Tibial artery (tissue), 4 donors: ENCODE measurements at regions not wholly inside any gene's neighbourhood (a gene's known extent, or its start where the extent isn't known, plus 50 kb on each side); places are given as distances from the start of the nearest gene placed in this dataset.

Experiments used
- DNase-seq, 2 donors: peaks; one replicate each; pipeline ENCODE4 v3.0.0-alpha.2; 2019
- H3K27ac ChIP-seq, 2 donors: fragments of 200-600 bp; sonication (generic) in 1 of 2; 1 replicate in 1 of 2; 2 replicates in 1 of 2; pipeline ENCODE4 v1.5.1; 2018 to 2019; ENCODE audit warnings: mild to moderate bottlenecking in 1 of 2
- H3K27me3 ChIP-seq, 2 donors: fragments of 200-600 bp; sonication (generic) in 1 of 2; one replicate each; pipeline versions ENCODE4 v1.5.1 to v1.6.0; 2016 to 2019
- H3K36me3 ChIP-seq, 3 donors: fragments of 200-600 bp; sonication (generic) in 2 of 3; one replicate each; pipeline ENCODE4 v1.5.1; 2016 to 2019; ENCODE audit warnings: mild to moderate bottlenecking in 2 of 3
- H3K4me1 ChIP-seq, 4 donors: fragments of 200-600 bp; sonication (generic) in 2 of 4; 1 replicate in 3 of 4; 2 replicates in 1 of 4; pipeline ENCODE4 v1.5.1; 2016 to 2019
- H3K4me3 ChIP-seq, 2 donors: fragments of 200-600 bp; sonication (generic) in 1 of 2; 1 replicate in 1 of 2; 2 replicates in 1 of 2; pipeline ENCODE4 v1.5.1; 2018 to 2019; ENCODE audit warnings: mild to moderate bottlenecking in 2 of 2
- H3K9me3 ChIP-seq, 3 donors: fragments of 200-600 bp; sonication (generic) in 1 of 3; one replicate each; pipeline ENCODE4 v1.5.1; 2016 to 2019
- intact Hi-C: fragments of 100-400 bp; cut with DNase I; formaldehyde crosslinking; loops from one replicate; pipeline ENCODE4 v1.15.0; 2023; ENCODE audit warnings: low total_unique reads
- TF ChIP-seq, protein P1 (sequence below), 2 experiments: fragments of 200-600 bp in 1 of 2; fragments of 450-650 bp in 1 of 2; IDR thresholded peaks; one replicate each; pipeline ENCODE4 v1.5.1; 2017 to 2019; ENCODE audit warnings: antibody characterized with exemption in 2 of 2, mild to moderate bottlenecking in 1 of 2, moderate library complexity in 1 of 2

DNA sequence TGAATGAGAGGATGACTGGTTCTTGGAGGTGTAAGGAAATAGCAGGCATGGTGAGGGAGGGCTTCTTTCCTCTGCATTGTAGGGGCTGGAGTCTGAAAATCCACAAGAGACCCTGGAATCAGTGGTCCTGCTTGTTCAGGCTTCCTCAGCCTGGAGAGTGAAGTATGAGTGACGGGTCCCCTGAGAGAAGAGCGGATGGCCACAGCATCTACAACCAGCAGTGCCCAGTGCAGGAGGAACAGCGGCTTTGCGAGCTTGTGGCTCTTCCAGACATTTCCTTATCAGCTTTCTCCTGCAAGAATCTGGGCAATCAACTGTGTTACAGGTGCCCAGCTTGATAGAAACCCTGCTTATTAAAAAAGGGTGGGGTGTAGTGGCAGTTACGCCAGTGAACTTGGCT, 97.0 kb upstream of the HES1 start:
- H3K9me3 ChIP-seq, result no peaks in the 10 kb centered on the region
- H3K36me3 ChIP-seq, result no peaks in the 10 kb centered on the region
- TF ChIP-seq, protein P1, sequence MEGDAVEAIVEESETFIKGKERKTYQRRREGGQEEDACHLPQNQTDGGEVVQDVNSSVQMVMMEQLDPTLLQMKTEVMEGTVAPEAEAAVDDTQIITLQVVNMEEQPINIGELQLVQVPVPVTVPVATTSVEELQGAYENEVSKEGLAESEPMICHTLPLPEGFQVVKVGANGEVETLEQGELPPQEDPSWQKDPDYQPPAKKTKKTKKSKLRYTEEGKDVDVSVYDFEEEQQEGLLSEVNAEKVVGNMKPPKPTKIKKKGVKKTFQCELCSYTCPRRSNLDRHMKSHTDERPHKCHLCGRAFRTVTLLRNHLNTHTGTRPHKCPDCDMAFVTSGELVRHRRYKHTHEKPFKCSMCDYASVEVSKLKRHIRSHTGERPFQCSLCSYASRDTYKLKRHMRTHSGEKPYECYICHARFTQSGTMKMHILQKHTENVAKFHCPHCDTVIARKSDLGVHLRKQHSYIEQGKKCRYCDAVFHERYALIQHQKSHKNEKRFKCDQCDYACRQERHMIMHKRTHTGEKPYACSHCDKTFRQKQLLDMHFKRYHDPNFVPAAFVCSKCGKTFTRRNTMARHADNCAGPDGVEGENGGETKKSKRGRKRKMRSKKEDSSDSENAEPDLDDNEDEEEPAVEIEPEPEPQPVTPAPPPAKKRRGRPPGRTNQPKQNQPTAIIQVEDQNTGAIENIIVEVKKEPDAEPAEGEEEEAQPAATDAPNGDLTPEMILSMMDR (IDR thresholded peaks at IDR 0.05), result no peak
- H3K4me3 ChIP-seq, result no peak overlapping the region
- intact Hi-C loops, result no loop called here
- H3K27ac ChIP-seq, result no peak overlapping the region
- no peaks in the 10 kb centered on the region for H3K4me1 ChIP-seq
- no peak for DNase-seq
- peaks cover 0 to 18% of the 10 kb centered on the region in 2 donors for H3K27me3 ChIP-seq

DNA sequence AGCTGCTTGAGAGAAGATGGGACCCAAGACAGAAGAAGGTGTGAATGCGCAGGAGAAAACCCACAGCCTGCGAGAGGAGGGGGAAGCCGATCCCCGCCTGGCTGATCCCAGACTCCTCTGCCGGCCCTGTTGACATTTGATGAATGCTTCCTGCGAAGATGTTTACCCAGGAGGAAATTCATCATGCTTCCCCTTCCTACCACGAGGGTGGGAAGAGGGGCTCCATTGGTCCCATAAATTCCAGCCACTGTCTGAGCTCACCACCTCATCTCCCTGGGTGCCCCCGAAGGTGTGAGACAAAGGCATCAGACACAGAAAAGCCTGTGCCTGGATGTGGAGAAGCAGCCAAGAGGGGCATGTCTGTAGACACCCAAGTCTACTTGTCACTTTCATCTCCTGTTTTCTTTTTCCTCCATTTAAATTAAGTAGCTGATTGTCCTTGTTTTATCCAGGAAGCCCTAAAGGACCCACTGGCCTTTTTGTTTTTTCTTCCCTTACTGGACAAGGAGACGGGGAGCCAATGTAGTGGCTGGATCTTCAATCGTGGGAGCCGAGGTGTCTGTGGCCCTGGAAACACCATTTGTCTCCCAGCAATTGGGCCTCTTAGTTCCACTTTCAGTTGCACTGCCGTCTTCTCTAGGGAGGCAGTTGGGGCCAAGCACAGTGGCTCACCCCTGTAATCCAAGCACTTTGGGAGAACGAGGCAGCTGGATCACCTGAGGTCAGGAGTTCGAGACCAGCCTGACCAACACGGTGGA, 95.3 kb upstream of the HES1 start:
- Histone ChIP-seq H3K4me1 (no peaks in the 10 kb centered on the region), H3K27ac (no peak overlapping the region), H3K9me3 (no peaks in the 10 kb centered on the region), H3K4me3 (no peak overlapping the region), H3K27me3 (peaks cover 0 to 18% of the 10 kb centered on the region in 2 donors), H3K36me3 (no peaks in the 10 kb centered on the region)
- intact Hi-C loops, result no loop called here
- no peak for DNase-seq
- TF ChIP-seq, protein P1 (IDR thresholded peaks at IDR 0.05), result no peak

DNA sequence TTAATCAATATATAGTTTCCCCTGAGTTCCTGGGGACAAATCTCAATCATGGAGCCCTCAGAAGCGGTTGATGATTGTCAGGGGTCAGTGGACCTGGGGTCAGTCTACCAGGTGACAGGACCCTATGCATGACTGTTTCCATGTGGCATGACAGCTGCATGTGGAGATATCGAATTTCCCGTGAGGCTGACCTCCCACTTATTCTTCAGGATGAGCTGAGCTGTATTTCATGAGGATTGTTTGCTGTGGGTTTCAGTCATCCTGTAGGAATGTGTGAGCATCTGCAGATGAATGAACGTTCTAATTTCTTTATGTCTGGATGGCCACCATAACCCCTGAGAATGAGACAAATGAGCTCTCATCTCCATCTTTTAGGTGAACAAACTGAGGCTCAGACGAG, 93.0 kb upstream of the HES1 start:
- Histone ChIP-seq H3K4me1 (no peaks in the 10 kb centered on the region), H3K4me3 (no peak overlapping the region), H3K27me3 (peaks cover 0 to 12% of the 10 kb centered on the region in 2 donors), H3K9me3 (no peaks in the 10 kb centered on the region), H3K27ac (no peak overlapping the region), H3K36me3 (no peaks in the 10 kb centered on the region)
- TF ChIP-seq, protein P1 (IDR thresholded peaks at IDR 0.05), result no peak
- intact Hi-C loops, result no loop called here
- DNase-seq, result no peak

DNA sequence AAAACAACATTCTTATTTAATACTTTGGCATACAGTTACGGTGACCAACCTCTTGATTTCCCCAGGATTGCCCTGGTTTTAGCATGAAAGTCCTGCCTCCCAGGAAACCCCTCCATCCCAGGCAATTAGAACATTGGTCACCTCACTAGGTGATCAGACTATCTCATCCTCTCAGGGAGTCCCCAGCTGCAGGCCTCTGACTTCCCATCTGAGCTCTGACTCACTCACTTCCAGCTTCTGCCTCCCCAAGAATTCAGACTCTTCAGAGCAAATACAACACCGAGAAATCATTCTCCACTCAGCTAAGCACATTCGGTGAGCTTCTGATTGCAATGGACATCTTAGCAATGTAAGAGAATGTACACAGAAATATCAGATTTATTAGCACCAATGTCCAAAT, 92.4 kb upstream of the HES1 start:
- TF ChIP-seq, protein P1 (IDR thresholded peaks at IDR 0.05), result no peak
- no peaks in the 10 kb centered on the region for H3K9me3 ChIP-seq
- no peaks in the 10 kb centered on the region for H3K36me3 ChIP-seq
- no peak overlapping the region for H3K4me3 ChIP-seq
- H3K4me1 ChIP-seq, result no peaks in the 10 kb centered on the region
- H3K27me3 ChIP-seq, result peaks cover 0 to 12% of the 10 kb centered on the region in 2 donors
- DNase-seq, result no peak
- no peak overlapping the region for H3K27ac ChIP-seq
- intact Hi-C loops, result no loop called here

DNA sequence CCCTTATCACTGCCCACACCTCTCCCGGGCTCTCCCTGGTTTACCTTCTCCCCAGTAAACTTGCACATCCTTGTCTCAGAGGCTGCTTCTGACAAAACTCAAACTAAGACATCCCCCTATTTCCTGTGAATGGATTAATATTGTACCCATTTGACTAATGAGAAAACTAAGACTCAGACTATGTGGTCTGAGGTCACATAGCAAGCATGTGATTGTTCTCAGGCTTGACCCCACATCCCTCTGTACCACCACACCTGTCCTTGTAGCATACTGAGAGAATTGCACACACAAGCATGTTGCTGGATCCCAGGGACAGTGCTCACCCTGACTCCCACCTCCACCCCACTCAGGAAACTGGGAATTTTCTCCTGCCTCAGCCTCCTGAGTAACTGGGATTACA, 90.7 kb upstream of the HES1 start:
- TF ChIP-seq, protein P1 (IDR thresholded peaks at IDR 0.05), result no peak
- intact Hi-C loops, result loop anchor here (5.0 kb wide), 1 partner anchor 62 kb away; no protein-coding TSS in a partner anchor
- peaks cover 0 to 3% (median 3%) of the 10 kb centered on the region in 3 donors for H3K9me3 ChIP-seq
- no peaks in the 10 kb centered on the region for H3K4me1 ChIP-seq
- peaks cover 0 to 12% of the 10 kb centered on the region in 2 donors for H3K27me3 ChIP-seq
- H3K36me3 ChIP-seq, result no peaks in the 10 kb centered on the region
- H3K4me3 ChIP-seq, result no peak overlapping the region
- no peak for DNase-seq
- H3K27ac ChIP-seq, result no peak overlapping the region
